MM.1S (cell line): ENCODE measurements at regions not wholly inside any gene's neighbourhood (a gene's known extent, or its start where the extent isn't known, plus 50 kb on each side); places are given as distances from the start of the nearest gene placed in this dataset.
"Not testable (repeated sequence)": the region's sequence is repeated elsewhere in the genome, so short reads cannot be mapped to it uniquely, and the experiment has no call there.

Experiments used
- DNase-seq: peaks from one replicate; pipeline ENCODE4 v3.0.0-alpha.2; 2015
- H2AFZ ChIP-seq: fragments of 300-600 bp; sonication (generic); 2 replicates; pipeline ENCODE4 v1.6.0; 2016; ENCODE audit warnings: antibody characterized with exemption, low read length
- H3F3A ChIP-seq: fragments of 300-600 bp; sonication (generic); 2 replicates; pipeline ENCODE4 v1.6.1; 2016; ENCODE audit warnings: mild to moderate bottlenecking, antibody characterized with exemption, low read length, moderate library complexity, mixed read lengths; ENCODE audit not compliant: insufficient read depth
- H3K27ac ChIP-seq: fragments of 300-600 bp; sonication (generic); 2 replicates; pipeline ENCODE4 v1.5.1; 2016; ENCODE audit warnings: mild to moderate bottlenecking, low read length
- H3K27me3 ChIP-seq: fragments of 300-600 bp; sonication (generic); replicated peaks from 2 replicates; pipeline ENCODE4 v1.6.0; 2016; ENCODE audit warnings: low read length; ENCODE audit not compliant: insufficient read depth
- H3K36me3 ChIP-seq: fragments of 300-600 bp; sonication (generic); replicated peaks from 2 replicates; pipeline ENCODE4 v1.6.1; 2016; ENCODE audit warnings: mild to moderate bottlenecking, low read length, mixed read lengths; ENCODE audit not compliant: insufficient read depth
- H3K4me1 ChIP-seq: fragments of 300-600 bp; sonication (generic); 2 replicates; pipeline ENCODE4 v1.6.1; 2016; ENCODE audit warnings: low read length, mixed read lengths
- H3K4me2 ChIP-seq: fragments of 300-600 bp; sonication (generic); 2 replicates; pipeline ENCODE4 v1.6.0; 2016; ENCODE audit warnings: low read depth, low read length
- H3K4me3 ChIP-seq: fragments of 300-600 bp; sonication (generic); 2 replicates; pipeline ENCODE4 v1.5.1; 2016; ENCODE audit warnings: low read length, mixed read lengths
- H3K79me2 ChIP-seq: fragments of 300-600 bp; sonication (generic); 2 replicates; pipeline ENCODE4 v1.6.1; 2016; ENCODE audit warnings: mixed run types, low read length, mixed read lengths
- H3K9ac ChIP-seq: fragments of 300-600 bp; sonication (generic); 2 replicates; pipeline ENCODE4 v1.6.1; 2016; ENCODE audit warnings: low read length, mixed read lengths
- H3K9me2 ChIP-seq: fragments of 300-600 bp; sonication (generic); replicated peaks from 2 replicates; pipeline ENCODE4 v1.6.1; 2016; ENCODE audit warnings: mild to moderate bottlenecking, low read length, mixed read lengths; ENCODE audit not compliant: insufficient read depth
- H3K9me3 ChIP-seq: fragments of 300-600 bp; sonication (generic); replicated peaks from 2 replicates; pipeline ENCODE4 v1.6.1; 2016; ENCODE audit warnings: mild to moderate bottlenecking, low read length, mixed read lengths; ENCODE audit not compliant: insufficient read depth
- H4K20me1 ChIP-seq: fragments of 300-600 bp; sonication (generic); 2 replicates; pipeline ENCODE4 v1.6.1; 2016; ENCODE audit warnings: mild to moderate bottlenecking, low read length, moderate library complexity, mixed read lengths; ENCODE audit not compliant: insufficient read depth
- EZH2 ChIP-seq: fragments of 300-600 bp; sonication (generic); optimal IDR thresholded peaks from 2 replicates; pipeline ENCODE3; 2017; ENCODE audit warnings: low read depth, mild to moderate bottlenecking, antibody characterized with exemption, low read length, mixed read lengths
- EZH2phosphoT487 ChIP-seq: fragments of 300-600 bp; sonication (generic); IDR thresholded peaks from 2 replicates; pipeline ENCODE4 v1.6.1; 2018; ENCODE audit warnings: antibody characterized with exemption, low read length
- TF ChIP-seq, protein P1 (sequence below): fragments of 300-600 bp; sonication (generic); IDR thresholded peaks from 2 replicates; pipeline ENCODE4 v1.5.1; 2016; ENCODE audit warnings: antibody characterized with exemption, low read length, mixed read lengths

DNA sequence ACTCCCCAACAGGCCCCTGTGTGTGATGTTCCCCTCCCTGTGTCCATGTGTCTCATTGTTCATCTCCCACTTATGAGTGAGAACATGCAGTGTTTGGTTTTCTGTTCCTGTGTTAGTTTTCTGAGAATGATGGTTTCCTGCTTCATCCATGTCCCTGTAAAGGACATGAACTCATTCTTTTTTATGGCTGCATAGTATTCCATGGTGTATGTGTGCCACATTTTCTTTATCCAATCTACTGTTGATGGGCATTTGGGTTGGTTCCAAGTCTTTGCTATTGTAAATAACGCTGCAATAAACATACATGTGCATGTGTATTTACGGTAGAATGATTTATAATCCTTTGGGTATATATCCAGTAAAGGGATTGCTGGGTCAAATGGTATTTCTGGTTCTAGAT lies 72.7 kb upstream of the GNG12 start:
- H3K27me3 ChIP-seq, H3K4me1 ChIP-seq, H3K9me2 ChIP-seq, H3K36me3 ChIP-seq, H3K9ac ChIP-seq, H3K79me2 ChIP-seq, DNase-seq, H3F3A ChIP-seq, H3K9me3 ChIP-seq, H3K4me2 ChIP-seq, H4K20me1 ChIP-seq, H3K4me3 ChIP-seq, H2AFZ ChIP-seq, H3K27ac ChIP-seq: not testable (repeated sequence)

GRCh38 chr1:67902546-67903223 lies 69.4 kb upstream of the GNG12 start:
- not testable (repeated sequence) for H3K4me2 ChIP-seq, H3K27me3 ChIP-seq, H3K9me2 ChIP-seq, H3K4me3 ChIP-seq, H3K4me1 ChIP-seq, H3K79me2 ChIP-seq, H3K27ac ChIP-seq, H3K9ac ChIP-seq, DNase-seq, H2AFZ ChIP-seq, H3F3A ChIP-seq, H3K36me3 ChIP-seq, H4K20me1 ChIP-seq, H3K9me3 ChIP-seq

DNA sequence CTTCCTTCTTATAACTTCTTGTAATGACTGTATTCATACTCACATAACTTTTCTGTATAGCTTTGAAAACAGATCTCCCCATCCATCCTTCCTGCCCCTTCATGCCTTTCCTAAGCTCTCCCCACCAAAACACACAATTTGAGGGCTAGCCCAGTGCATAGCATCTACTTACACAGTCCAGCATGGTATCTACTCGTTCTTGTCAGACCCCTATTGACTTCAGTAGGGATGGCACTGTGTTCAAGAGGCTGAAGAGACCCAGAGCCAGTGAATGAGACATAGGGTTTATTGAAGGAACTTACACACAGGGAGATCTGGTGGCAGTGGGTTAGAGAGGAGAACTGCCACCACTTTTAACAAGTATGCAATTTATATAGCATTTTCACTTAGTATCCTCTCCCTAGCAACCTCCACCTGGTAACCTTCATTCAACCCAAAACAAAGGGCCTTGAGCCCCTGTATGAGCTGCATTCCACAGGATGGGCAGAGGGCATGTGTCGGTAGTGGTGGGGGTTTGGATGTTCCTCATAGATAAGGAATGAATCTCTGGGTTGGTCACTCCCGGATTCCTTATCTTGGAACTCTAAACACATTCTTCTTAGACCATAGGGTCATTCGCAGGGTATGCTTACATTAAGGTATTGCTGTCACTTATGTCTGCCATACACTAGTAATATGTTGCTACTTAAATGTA lies 64.9 kb upstream of the GNG12 start:
- H3K9me3 ChIP-seq: no peaks in the 10 kb centered on the region
- H3K4me3 ChIP-seq: no peak overlapping the region
- H3K9me2 ChIP-seq: no peaks in the 10 kb centered on the region
- no peak overlapping the region for H3K4me2 ChIP-seq
- no peak for DNase-seq
- H3K79me2 ChIP-seq: no peaks in the 10 kb centered on the region
- no peak overlapping the region for H3K9ac ChIP-seq
- no peaks in the 10 kb centered on the region for H3F3A ChIP-seq
- H3K27ac ChIP-seq: no peak overlapping the region
- H3K36me3 ChIP-seq: no peaks in the 10 kb centered on the region
- no peaks in the 10 kb centered on the region for H3K4me1 ChIP-seq
- TF ChIP-seq, protein P1, sequence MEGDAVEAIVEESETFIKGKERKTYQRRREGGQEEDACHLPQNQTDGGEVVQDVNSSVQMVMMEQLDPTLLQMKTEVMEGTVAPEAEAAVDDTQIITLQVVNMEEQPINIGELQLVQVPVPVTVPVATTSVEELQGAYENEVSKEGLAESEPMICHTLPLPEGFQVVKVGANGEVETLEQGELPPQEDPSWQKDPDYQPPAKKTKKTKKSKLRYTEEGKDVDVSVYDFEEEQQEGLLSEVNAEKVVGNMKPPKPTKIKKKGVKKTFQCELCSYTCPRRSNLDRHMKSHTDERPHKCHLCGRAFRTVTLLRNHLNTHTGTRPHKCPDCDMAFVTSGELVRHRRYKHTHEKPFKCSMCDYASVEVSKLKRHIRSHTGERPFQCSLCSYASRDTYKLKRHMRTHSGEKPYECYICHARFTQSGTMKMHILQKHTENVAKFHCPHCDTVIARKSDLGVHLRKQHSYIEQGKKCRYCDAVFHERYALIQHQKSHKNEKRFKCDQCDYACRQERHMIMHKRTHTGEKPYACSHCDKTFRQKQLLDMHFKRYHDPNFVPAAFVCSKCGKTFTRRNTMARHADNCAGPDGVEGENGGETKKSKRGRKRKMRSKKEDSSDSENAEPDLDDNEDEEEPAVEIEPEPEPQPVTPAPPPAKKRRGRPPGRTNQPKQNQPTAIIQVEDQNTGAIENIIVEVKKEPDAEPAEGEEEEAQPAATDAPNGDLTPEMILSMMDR: no peak
- no peak for TF ChIP-seq EZH2
- TF ChIP-seq EZH2phosphoT487: no peak
- H3K27me3 ChIP-seq: no peaks in the 10 kb centered on the region
- no peaks in the 10 kb centered on the region for H4K20me1 ChIP-seq
- no peak overlapping the region for H2AFZ ChIP-seq

DNA sequence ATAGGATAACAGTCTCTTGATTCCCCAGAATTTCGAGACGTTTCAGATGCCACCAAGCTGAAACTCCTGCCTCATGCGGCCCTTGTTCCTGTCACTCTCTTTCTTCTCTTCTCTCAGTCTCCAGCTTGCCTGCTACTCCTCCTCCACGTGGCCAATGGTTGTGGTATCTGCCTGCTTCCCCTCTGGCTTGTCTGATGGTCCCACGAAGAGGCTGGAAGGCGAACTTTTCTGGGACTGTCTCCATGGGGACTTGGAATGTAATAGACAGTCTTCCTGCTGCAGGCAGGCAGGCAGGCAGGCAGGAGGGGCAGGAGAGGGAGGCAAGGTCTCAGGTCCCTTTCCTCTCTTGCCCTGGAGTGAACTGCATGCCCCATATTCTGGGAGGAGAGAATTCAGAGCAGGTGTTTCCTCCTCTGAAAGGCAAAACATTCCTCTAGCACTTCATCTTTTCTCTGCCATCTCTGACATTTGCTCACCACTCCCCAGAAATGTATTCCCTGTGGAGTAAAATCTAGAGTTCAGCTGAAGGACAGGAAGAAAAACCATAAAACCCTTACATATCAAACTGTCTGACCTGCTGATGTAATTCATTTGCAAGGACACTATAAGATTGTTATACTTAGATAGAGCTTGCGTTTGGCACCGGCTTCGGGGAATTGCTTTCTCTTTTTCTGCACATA lies 64.1 kb upstream of the GNG12 start:
- H3F3A ChIP-seq: no peaks in the 10 kb centered on the region
- no peak overlapping the region for H3K9ac ChIP-seq
- H3K4me2 ChIP-seq: no peak overlapping the region

More for the DNA sequence above, 64.1 kb upstream of the GNG12 start:
- DNase-seq: no peak
- Histone ChIP-seq H3K9me2 (no peaks in the 10 kb centered on the region), H3K9me3 (no peaks in the 10 kb centered on the region), H3K27me3 (no peaks in the 10 kb centered on the region), H4K20me1 (no peaks in the 10 kb centered on the region), H3K36me3 (no peaks in the 10 kb centered on the region), H3K4me3 (no peak overlapping the region), H2AFZ (no peak overlapping the region), H3K79me2 (no peaks in the 10 kb centered on the region), H3K4me1 (no peaks in the 10 kb centered on the region), H3K27ac (no peak overlapping the region)
- TF ChIP-seq EZH2 (no peak), EZH2phosphoT487 (no peak)
- TF ChIP-seq, protein P1: no peak
